Esophagus muscularis mucosa (tissue), 3 donors: ENCODE measurements at regions not wholly inside any gene's neighbourhood (a gene's known extent, or its start where the extent isn't known, plus 50 kb on each side); places are given as distances from the start of the nearest gene placed in this dataset.

Experiments used
- POLR2A ChIP-seq: fragments of 450-650 bp; IDR thresholded peaks from one replicate; pipeline ENCODE4 v1.6.1; 2017; ENCODE audit warnings: antibody characterized with exemption, moderate library complexity, mild to moderate bottlenecking, low read depth
- TF ChIP-seq, protein P1 (sequence below), 3 experiments: fragments of 200-600 bp in 2 of 3; fragments of 450-650 bp in 1 of 3; sonication (generic) in 2 of 3; IDR thresholded peaks; one replicate each; pipeline ENCODE4 v1.5.1; 2017 to 2019; ENCODE audit warnings: antibody characterized with exemption in 3 of 3, mild to moderate bottlenecking in 2 of 3, moderate library complexity in 1 of 3

DNA sequence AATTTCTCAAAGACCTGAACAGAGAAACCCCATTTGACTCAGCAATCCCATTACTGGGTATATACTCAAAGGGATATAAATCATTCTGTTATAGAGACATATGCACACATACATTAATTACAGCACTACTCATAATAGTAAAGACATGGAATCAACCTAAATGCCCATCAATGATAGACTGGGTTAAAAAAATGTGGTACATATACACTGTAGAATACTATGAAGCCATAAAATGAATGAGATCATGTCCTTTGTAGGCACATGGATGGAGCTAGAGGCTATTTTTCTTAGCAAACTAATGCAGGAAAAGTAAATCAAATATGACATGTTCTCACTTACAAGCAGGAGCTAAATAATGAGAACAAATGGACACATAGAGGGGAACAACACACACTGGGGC lies 303.8 kb downstream of the BTG1 start:
- TF ChIP-seq, protein P1, sequence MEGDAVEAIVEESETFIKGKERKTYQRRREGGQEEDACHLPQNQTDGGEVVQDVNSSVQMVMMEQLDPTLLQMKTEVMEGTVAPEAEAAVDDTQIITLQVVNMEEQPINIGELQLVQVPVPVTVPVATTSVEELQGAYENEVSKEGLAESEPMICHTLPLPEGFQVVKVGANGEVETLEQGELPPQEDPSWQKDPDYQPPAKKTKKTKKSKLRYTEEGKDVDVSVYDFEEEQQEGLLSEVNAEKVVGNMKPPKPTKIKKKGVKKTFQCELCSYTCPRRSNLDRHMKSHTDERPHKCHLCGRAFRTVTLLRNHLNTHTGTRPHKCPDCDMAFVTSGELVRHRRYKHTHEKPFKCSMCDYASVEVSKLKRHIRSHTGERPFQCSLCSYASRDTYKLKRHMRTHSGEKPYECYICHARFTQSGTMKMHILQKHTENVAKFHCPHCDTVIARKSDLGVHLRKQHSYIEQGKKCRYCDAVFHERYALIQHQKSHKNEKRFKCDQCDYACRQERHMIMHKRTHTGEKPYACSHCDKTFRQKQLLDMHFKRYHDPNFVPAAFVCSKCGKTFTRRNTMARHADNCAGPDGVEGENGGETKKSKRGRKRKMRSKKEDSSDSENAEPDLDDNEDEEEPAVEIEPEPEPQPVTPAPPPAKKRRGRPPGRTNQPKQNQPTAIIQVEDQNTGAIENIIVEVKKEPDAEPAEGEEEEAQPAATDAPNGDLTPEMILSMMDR (IDR thresholded peaks at IDR 0.05), result no peak
- TF ChIP-seq POLR2A, result no peak
